Upper lobe of left lung (tissue), 4 donors: ENCODE measurements at regions not wholly inside any gene's neighbourhood (a gene's known extent, or its start where the extent isn't known, plus 50 kb on each side); places are given as distances from the start of the nearest gene placed in this dataset.

Source experiments
- CTCF ChIP-seq, 6 experiments: fragments of 450-650 bp in 4 of 6; fragments of 200-600 bp in 2 of 6; sonication (generic) in 2 of 6; IDR thresholded peaks; one replicate each; pipeline ENCODE4 v1.5.1; 2016 to 2019; ENCODE audit warnings: antibody characterized with exemption in 6 of 6
- EP300 ChIP-seq, 4 donors: sonication (generic); formaldehyde crosslinking; IDR thresholded peaks; one replicate each; pipeline ENCODE4 v1.5.1; 2017; ENCODE audit warnings: antibody characterized with exemption in 4 of 4, control low read depth in 2 of 4
- POLR2A ChIP-seq, 4 donors: fragments of 450-650 bp; IDR thresholded peaks; one replicate each; pipeline ENCODE4 v1.5.1; 2016 to 2017; ENCODE audit warnings: antibody characterized with exemption in 4 of 4, mild to moderate bottlenecking in 2 of 4
- POLR2AphosphoS5 ChIP-seq, 2 donors: sonication (generic); formaldehyde crosslinking; IDR thresholded peaks; one replicate each; pipeline ENCODE4 v1.5.1; 2017; ENCODE audit warnings: antibody characterized with exemption in 2 of 2

- no peak for TF ChIP-seq CTCF (IDR thresholded peaks at IDR 0.05)
- TF ChIP-seq POLR2A (IDR thresholded peaks at IDR 0.05): no peak
- no peak for TF ChIP-seq EP300 (IDR thresholded peaks at IDR 0.05)
- no peak for TF ChIP-seq POLR2AphosphoS5 (IDR thresholded peaks at IDR 0.05)
These were observed 84.8 kb upstream of the CACNA1E start for GRCh38 chr1:181398544-181398943.
